Small intestine (tissue), 7 donors: ENCODE measurements at regions not wholly inside any gene's neighbourhood (a gene's known extent, or its start where the extent isn't known, plus 50 kb on each side); places are given as distances from the start of the nearest gene placed in this dataset.

ENCODE experiments used
- DNase-seq, 2 donors: peaks; one replicate each; pipeline versions ENCODE4 v3.0.0 to v3.0.0-alpha.2; 2013
- FAIRE-seq: peaks from 2 replicates; lab custom pipeline; 2012; peaks lifted over from hg19 to GRCh38; lab: Jason Lieb, UNC
- H3K27ac ChIP-seq, 3 donors: one replicate each; pipeline ENCODE4 v1.5.1; 2013; ENCODE audit warnings: low read length in 2 of 3, mild to moderate bottlenecking in 2 of 3, control low read depth in 1 of 3, inconsistent platforms in 1 of 3, low read depth in 1 of 3, moderate library complexity in 1 of 3
- H3K27me3 ChIP-seq, 3 donors: one replicate each; pipeline ENCODE4 v1.6.1; 2013; ENCODE audit warnings: low read length in 3 of 3, inconsistent platforms in 1 of 3; ENCODE audit not compliant: control insufficient read depth in 3 of 3, insufficient read depth in 3 of 3
- H3K36me3 ChIP-seq, 3 donors: one replicate each; pipeline ENCODE4 v1.6.1; 2013; ENCODE audit warnings: low read length in 3 of 3, inconsistent platforms in 1 of 3, low read depth in 1 of 3, mild to moderate bottlenecking in 1 of 3, moderate library complexity in 1 of 3; ENCODE audit not compliant: control insufficient read depth in 3 of 3, insufficient read depth in 2 of 3
- H3K4me1 ChIP-seq, 3 donors: one replicate each; pipeline ENCODE4 v1.6.1; 2013; ENCODE audit warnings: low read length in 2 of 3, inconsistent platforms in 1 of 3, low read depth in 1 of 3, mild to moderate bottlenecking in 1 of 3, moderate library complexity in 1 of 3; ENCODE audit not compliant: control insufficient read depth in 3 of 3, insufficient read depth in 2 of 3
- H3K4me3 ChIP-seq, 3 donors: one replicate each; pipeline ENCODE4 v1.5.1; 2013; ENCODE audit warnings: low read length in 3 of 3, control low read depth in 1 of 3, inconsistent platforms in 1 of 3, low read depth in 1 of 3, mild to moderate bottlenecking in 1 of 3, moderate library complexity in 1 of 3
- H3K9me3 ChIP-seq, 2 donors: one replicate each; pipeline ENCODE4 v1.6.1; 2013; ENCODE audit warnings: low read depth in 1 of 2, low read length in 1 of 2; ENCODE audit not compliant: control insufficient read depth in 2 of 2, insufficient read depth in 1 of 2
- WGBS, 3 donors: extraction: QIAGEN DNeasy Blood & Tissue Kit; methylation state at CpG; one replicate each; pipeline ENCODE4 v1.1.7; 2013; 5-methylcytosine and 5-hydroxymethylcytosine counted together
- donor health status: healthy with polysubstance abuse.
- donor health status: control.
- donor health status: control.
- donor health status: Bipolar disorder and iron deficiency.
- donor health status: healthy.

DNA sequence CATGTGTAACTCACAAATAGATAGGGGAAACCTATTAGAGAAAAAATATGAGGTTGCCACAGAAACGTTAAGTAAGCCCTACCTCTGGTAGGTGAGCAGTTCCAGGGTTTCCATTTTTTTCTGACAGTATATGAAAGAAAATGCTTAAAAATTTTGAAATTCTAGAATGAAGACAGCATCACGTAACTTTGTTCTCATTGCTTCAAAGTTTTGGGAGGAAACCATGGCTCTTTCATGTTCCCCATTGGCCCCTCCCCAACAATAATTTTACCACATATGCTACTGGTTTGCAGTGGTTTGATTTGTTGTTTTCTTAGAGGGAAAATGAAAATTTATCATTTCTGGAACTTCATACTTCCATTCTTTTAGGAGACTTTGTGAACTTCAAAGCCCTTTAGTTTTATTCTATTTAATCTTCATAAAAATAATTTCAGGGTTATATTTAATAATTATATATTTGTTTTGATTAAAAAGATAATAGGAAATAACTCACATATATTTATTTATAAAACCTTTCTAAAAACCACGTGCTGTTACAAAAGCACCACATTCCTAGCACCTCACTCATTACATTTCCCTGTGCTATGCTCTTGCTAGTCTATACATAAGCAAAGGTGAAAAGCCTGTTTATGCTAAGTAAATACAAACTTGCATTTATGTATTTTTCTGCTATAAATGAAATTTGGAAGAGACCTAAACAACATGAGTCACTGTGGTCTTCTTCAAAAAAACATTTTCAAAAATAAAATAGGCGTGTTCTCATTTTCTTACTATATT, 113.4 kb downstream of the CASP12 start:
- FAIRE-seq (no peak), DNase-seq (no peak)
- 78 to 81% (median 78%) methylated on average over 4 of the region's 4 CpGs for WGBS, 3 donors
- Histone ChIP-seq H3K27ac (no peak overlapping the region), H3K27me3 (no peaks in the 10 kb centered on the region), H3K4me3 (no peak overlapping the region), H3K4me1 (no peaks in the 10 kb centered on the region), H3K36me3 (no peaks in the 10 kb centered on the region), H3K9me3 (no peaks in the 10 kb centered on the region)

DNA sequence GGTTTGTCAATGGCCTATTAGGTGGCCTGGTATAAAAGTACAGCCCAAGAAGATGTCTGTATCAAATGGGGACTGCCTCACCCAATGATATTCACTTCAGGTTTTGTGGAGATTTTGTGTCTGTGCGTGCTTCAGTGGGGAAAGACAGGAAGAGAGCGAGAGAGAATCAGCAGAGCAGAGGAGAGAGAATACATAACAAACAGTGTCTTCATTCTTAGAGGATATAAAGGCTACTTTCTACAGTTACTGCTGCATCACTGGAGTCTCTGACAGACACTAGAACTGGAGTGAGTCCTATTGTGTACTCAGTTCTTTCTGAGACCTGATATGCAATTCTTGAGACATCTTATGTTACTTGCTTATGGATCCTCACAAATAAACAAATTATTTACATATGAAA, 115.0 kb downstream of the CASP12 start:
- FAIRE-seq, result no peak
- Histone ChIP-seq H3K4me3 (no peak overlapping the region), H3K36me3 (no peaks in the 10 kb centered on the region), H3K27ac (no peak overlapping the region), H3K27me3 (no peaks in the 10 kb centered on the region), H3K9me3 (no peaks in the 10 kb centered on the region), H3K4me1 (no peaks in the 10 kb centered on the region)
- DNase-seq, result no peak
- 90 to 95% (median 91%) methylated on average over 2 of the region's 2 CpGs for WGBS, 3 donors

DNA sequence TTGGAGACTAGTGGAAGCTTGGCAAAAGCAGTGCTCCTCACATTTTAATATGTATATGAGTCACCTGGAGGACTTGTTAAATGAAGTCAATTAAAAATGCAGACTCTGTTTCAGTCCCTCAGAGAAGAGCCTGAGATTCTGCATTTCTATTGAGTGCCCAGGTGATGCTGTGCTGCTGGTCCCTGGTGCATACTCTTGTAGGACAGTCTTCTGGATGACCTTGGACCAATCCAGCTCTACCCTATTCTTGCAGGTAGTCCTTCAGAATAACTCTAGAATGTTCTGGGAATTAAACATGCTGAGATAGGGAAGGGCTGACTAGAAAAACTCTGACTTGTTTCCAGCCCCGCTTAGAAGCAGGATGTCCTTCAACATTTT, 115.9 kb downstream of the CASP12 start:
- 91 to 96% (median 93%) methylated on average over 1 of the region's 1 CpG for WGBS, 3 donors
- H3K27ac ChIP-seq, result no peak overlapping the region
- no peak overlapping the region for H3K4me3 ChIP-seq
- DNase-seq (no peak), FAIRE-seq (no peak)
- no peaks in the 10 kb centered on the region for H3K27me3 ChIP-seq
- no peaks in the 10 kb centered on the region for H3K36me3 ChIP-seq
- H3K4me1 ChIP-seq, result no peaks in the 10 kb centered on the region
- no peaks in the 10 kb centered on the region for H3K9me3 ChIP-seq

DNA sequence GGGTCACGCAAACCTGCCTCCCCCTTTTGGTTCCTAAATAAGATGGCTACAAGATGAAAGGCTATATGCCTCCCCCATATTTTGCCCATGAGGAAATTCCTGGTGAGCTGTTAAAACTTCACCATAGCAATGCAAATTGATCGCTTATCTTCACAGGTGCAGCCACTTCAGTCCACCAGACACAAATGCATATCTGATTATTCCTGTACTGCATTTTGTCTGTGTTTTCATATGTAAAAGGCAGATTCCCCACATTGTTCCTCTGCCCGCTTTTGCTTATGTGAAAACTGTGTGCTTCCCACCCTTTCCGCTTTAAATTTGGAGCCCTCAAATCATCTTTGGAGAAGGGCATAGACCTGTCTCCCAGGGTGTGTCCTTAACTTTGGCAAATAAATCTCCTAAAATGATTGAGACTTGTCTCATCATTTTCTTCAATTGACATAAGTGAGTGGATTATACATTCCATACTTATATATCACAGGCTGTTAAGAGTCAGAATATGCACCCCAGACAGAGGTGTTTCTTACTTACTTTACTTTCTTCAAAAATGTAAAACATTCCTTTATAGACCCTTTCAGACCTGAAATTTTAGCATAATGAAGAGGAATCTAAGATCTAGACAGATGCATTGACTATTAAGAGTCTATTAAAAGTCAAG, 116.4 kb downstream of the CASP12 start:
- Histone ChIP-seq H3K36me3 (no peaks in the 10 kb centered on the region), H3K4me3 (no peak overlapping the region), H3K4me1 (no peaks in the 10 kb centered on the region), H3K9me3 (no peaks in the 10 kb centered on the region), H3K27me3 (no peaks in the 10 kb centered on the region), H3K27ac (no peak overlapping the region)
- DNase-seq, result no peak
- no peak for FAIRE-seq
- 89 to 91% (median 90%) methylated on average over 4 of the region's 4 CpGs for WGBS, 3 donors

DNA sequence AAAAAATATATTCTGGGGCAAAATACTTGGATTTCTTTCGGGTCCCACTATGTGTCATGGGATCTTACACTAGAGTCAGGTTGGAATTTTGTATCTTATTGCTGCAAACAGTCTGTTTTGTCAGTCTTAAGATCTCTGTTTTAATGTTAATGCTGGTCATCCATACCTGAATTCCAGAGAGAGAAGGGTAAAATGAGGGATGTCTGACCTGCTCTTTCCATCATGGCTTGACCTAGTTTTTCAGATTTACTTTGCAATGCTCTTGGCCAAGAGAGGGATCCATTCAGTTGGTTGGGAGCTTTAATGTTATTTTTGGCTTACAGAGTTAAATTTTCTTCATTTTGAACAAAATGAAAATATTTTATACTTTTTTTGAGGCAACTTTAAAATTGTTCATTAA, 117.2 kb downstream of the CASP12 start:
- WGBS, 3 donors, result 50 to 85% (median 65%) methylated on average over 1 of the region's 1 CpG
- no peak for DNase-seq
- no peak for FAIRE-seq
- H3K27me3 ChIP-seq, result no peaks in the 10 kb centered on the region
- H3K27ac ChIP-seq, result no peak overlapping the region
- no peaks in the 10 kb centered on the region for H3K9me3 ChIP-seq
- no peaks in the 10 kb centered on the region for H3K36me3 ChIP-seq
- H3K4me1 ChIP-seq, result no peaks in the 10 kb centered on the region
- H3K4me3 ChIP-seq, result no peak overlapping the region

DNA sequence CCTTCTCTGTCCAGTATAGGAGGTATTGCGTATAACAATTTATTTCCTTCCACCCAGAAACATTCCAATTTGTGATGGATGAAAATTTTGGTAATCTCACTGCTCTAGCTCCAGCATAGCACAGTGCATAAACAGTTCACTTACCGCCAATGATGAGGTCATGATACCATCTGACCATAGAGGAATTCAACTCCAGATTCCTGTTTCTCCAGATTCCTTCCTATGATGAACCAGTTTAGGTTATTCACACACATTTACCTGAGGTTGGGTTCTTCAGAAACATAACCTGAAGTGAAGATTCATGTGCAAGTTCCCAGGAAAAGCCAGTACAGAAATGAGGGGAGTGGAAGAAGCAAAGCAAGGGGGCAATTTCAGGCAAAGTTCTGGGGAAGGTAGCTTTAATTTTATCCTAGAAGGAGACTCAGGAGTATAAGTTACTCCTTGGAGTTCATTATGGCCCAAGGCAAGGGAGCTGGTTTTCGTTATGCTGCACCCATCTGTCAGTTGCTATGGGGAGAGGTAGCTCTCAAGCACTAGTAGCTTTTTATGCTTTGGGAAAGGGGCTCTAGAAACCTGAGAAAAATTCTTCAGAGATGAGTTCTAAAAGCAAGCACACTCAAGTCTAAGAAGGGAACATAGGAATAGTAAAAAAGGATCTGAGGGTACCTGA, 121.6 kb downstream of the CASP12 start:
- FAIRE-seq, result no peak
- no peak for DNase-seq
- Histone ChIP-seq H3K36me3 (no peaks in the 10 kb centered on the region), H3K27me3 (no peaks in the 10 kb centered on the region), H3K27ac (no peak overlapping the region), H3K4me1 (no peaks in the 10 kb centered on the region), H3K4me3 (no peak overlapping the region), H3K9me3 (no peaks in the 10 kb centered on the region)
- 88 to 93% (median 93%) methylated on average over 3 of the region's 3 CpGs for WGBS, 3 donors

DNA sequence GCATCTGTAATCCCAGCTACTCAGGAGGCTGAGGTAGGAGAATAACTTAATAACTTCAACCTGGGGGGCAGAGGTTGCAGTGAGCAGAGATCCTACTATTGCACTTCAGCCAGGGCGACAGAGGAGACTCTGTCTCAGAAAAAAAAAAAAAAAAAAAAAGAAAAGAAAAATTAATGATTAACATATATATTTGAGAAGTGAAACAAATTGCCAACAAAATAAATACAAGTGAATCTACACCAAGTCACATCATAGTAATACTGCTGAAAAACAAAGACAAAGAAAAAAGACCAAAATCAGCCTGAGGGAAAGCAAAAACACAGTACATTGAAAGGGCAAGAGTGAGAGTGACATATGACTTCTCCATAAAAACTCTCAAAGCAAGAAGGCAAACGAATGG, 123.7 kb downstream of the CASP12 start:
- H3K36me3 ChIP-seq, result no peaks in the 10 kb centered on the region
- no peak overlapping the region for H3K27ac ChIP-seq
- H3K4me1 ChIP-seq, result no peaks in the 10 kb centered on the region
- H3K27me3 ChIP-seq, result no peaks in the 10 kb centered on the region
- H3K9me3 ChIP-seq, result no peaks in the 10 kb centered on the region
- DNase-seq, result no peak
- no peak for FAIRE-seq
- WGBS, 3 donors, result 18 to 72% (median 47%) methylated on average over 2 of the region's 2 CpGs
- H3K4me3 ChIP-seq, result no peak overlapping the region

DNA sequence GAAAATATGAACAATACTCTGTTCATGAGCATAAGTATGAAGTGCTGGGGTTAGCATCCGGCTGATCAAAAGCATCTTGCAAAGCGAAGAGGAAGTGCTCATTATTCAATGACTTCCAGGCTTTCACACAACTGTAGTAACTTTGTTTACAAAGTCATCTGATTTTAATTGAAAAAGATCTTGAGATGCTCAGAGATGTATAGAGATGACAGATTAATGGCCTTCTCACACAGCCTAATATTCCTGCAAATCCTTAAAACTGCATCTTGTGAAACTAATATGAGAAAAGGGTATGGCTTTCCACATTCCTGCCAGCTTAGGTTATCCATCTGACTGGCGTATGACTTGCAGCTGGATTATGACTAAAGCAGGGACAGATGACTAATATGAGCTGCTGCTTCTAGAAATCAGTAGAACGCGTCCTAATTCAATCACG, 125.4 kb downstream of the CASP12 start:
- Histone ChIP-seq H3K9me3 (no peaks in the 10 kb centered on the region), H3K4me3 (no peak overlapping the region), H3K27me3 (no peaks in the 10 kb centered on the region), H3K4me1 (no peaks in the 10 kb centered on the region), H3K36me3 (no peaks in the 10 kb centered on the region), H3K27ac (no peak overlapping the region)
- FAIRE-seq (no peak), DNase-seq (no peak)
- 41 to 63% (median 60%) methylated on average over 6 of the region's 6 CpGs for WGBS, 3 donors
